ENCODE measurements at regions not wholly inside any gene's neighbourhood (a gene's known extent, or its start where the extent isn't known, plus 50 kb on each side); places are given as distances from the start of the nearest gene placed in this dataset.

GRCh38 chr14:83162361-83162929 is 1628.8 kb upstream of the SEL1L start:
- Histone ChIP-seq H3K27ac (no peak overlapping the region), H3K27me3 (no peaks in the 10 kb centered on the region), H3K36me3 (no peaks in the 10 kb centered on the region), H3K4me3 (no peak overlapping the region), H3K9me3 (no peaks in the 10 kb centered on the region), H3K4me1 (no peaks in the 10 kb centered on the region)
- DNase-seq (no peak), ATAC-seq (no peak)
- WGBS (ENCODE audit: insufficient coverage, low coverage, low lambda C conversion rate, missing lambda C conversion rate), result 65% methylated on average over 5 of the region's 5 CpGs
- intact Hi-C loops (cut with DNase I), result no loop called here
- no peak for TF ChIP-seq CTCF (IDR thresholded peaks at IDR 0.05)
- TF ChIP-seq POLR2A (IDR thresholded peaks at IDR 0.05), result no peak

GRCh38 chr14:83163016-83163415 is 1629.4 kb upstream of the SEL1L start:
- no peak overlapping the region for H3K4me3 ChIP-seq
- intact Hi-C loops (cut with DNase I), result no loop called here
- no peaks in the 10 kb centered on the region for H3K36me3 ChIP-seq
- H3K4me1 ChIP-seq, result no peaks in the 10 kb centered on the region
- 39% methylated on average over 4 of the region's 4 CpGs for WGBS (ENCODE audit: insufficient coverage, low coverage, low lambda C conversion rate, missing lambda C conversion rate)
- ATAC-seq (no peak), DNase-seq (no peak)
- no peak for TF ChIP-seq CTCF (IDR thresholded peaks at IDR 0.05)
- no peak for TF ChIP-seq POLR2A (IDR thresholded peaks at IDR 0.05)
- no peaks in the 10 kb centered on the region for H3K9me3 ChIP-seq
- no peaks in the 10 kb centered on the region for H3K27me3 ChIP-seq
- no peak overlapping the region for H3K27ac ChIP-seq

GRCh38 chr14:83164016-83164415 is 1630.4 kb upstream of the SEL1L start:
- Histone ChIP-seq H3K27me3 (no peaks in the 10 kb centered on the region), H3K4me1 (no peaks in the 10 kb centered on the region), H3K4me3 (no peak overlapping the region), H3K27ac (no peak overlapping the region), H3K36me3 (no peaks in the 10 kb centered on the region), H3K9me3 (no peaks in the 10 kb centered on the region)
- WGBS (ENCODE audit: insufficient coverage, low coverage, low lambda C conversion rate, missing lambda C conversion rate), result 50% methylated on average over 6 of the region's 6 CpGs
- no peak for ATAC-seq
- intact Hi-C loops (cut with DNase I), result no loop called here
- TF ChIP-seq POLR2A (IDR thresholded peaks at IDR 0.05), result no peak
- no peak for TF ChIP-seq CTCF (IDR thresholded peaks at IDR 0.05)
- no peak for DNase-seq

GRCh38 chr14:83164591-83164990 is 1630.9 kb upstream of the SEL1L start:
- Histone ChIP-seq H3K4me1 (no peaks in the 10 kb centered on the region), H3K27ac (no peak overlapping the region), H3K36me3 (no peaks in the 10 kb centered on the region), H3K9me3 (no peaks in the 10 kb centered on the region), H3K4me3 (no peak overlapping the region), H3K27me3 (no peaks in the 10 kb centered on the region)
- intact Hi-C loops (cut with DNase I), result no loop called here
- WGBS (ENCODE audit: insufficient coverage, low coverage, low lambda C conversion rate, missing lambda C conversion rate), result 20% methylated on average over 1 of the region's 1 CpG
- DNase-seq, result no peak
- no peak for TF ChIP-seq CTCF (IDR thresholded peaks at IDR 0.05)
- no peak for TF ChIP-seq POLR2A (IDR thresholded peaks at IDR 0.05)
- ATAC-seq, result no peak

- Histone ChIP-seq H3K4me1 (no peaks in the 10 kb centered on the region), H3K36me3 (no peaks in the 10 kb centered on the region), H3K4me3 (no peak overlapping the region), H3K27me3 (no peaks in the 10 kb centered on the region), H3K27ac (no peak overlapping the region), H3K9me3 (no peaks in the 10 kb centered on the region)
- intact Hi-C loops (cut with DNase I), result no loop called here
- no peak for TF ChIP-seq POLR2A (IDR thresholded peaks at IDR 0.05)
- no peak for TF ChIP-seq CTCF (IDR thresholded peaks at IDR 0.05)
- ATAC-seq, result no peak
- DNase-seq, result no peak
- 54% methylated on average over 3 of the region's 3 CpGs for WGBS (ENCODE audit: insufficient coverage, low coverage, low lambda C conversion rate, missing lambda C conversion rate)
Measured at GRCh38 chr14:83170165-83170564, 1636.5 kb upstream of the SEL1L start.
